Muscle layer of colon (tissue), 2 donors: ENCODE measurements at regions not wholly inside any gene's neighbourhood (a gene's known extent, or its start where the extent isn't known, plus 50 kb on each side); places are given as distances from the start of the nearest gene placed in this dataset.

Experiments used
- H3K27ac ChIP-seq: one replicate; pipeline ENCODE4 v1.7.0; 2013; ENCODE audit warnings: low read depth, mild to moderate bottlenecking, low read length, moderate library complexity
- H3K27me3 ChIP-seq, 2 donors: one replicate each; pipeline ENCODE4 v1.7.0; 2013; ENCODE audit warnings: low read length in 2 of 2, mild to moderate bottlenecking in 2 of 2; ENCODE audit not compliant: insufficient read depth in 2 of 2, control insufficient read depth in 1 of 2
- H3K36me3 ChIP-seq: one replicate; pipeline ENCODE4 v1.7.0; 2013; ENCODE audit warnings: mild to moderate bottlenecking, low read length; ENCODE audit not compliant: insufficient read depth
- H3K4me1 ChIP-seq: one replicate; pipeline ENCODE4 v1.7.0; 2013; ENCODE audit warnings: mild to moderate bottlenecking, low read length; ENCODE audit not compliant: insufficient read depth
- H3K4me3 ChIP-seq, 2 donors: one replicate each; pipeline ENCODE4 v1.7.0; 2013; ENCODE audit warnings: low read length in 2 of 2, low read depth in 1 of 2, mild to moderate bottlenecking in 1 of 2, moderate library complexity in 1 of 2
- H3K9ac ChIP-seq: one replicate; pipeline ENCODE4 v1.7.0; 2013; ENCODE audit warnings: low read length
- H3K9me3 ChIP-seq: one replicate; pipeline ENCODE4 v1.7.0; 2013; ENCODE audit warnings: mild to moderate bottlenecking, low read length
- donor health status: abdominal sarcoma.
- donor health status: Adenocarcinoma of cecum.

GRCh38 chr9:105176194-105176593, 68.3 kb upstream of the SLC44A1 start:
- Histone ChIP-seq H3K9ac (no peak overlapping the region), H3K4me3 (no peak overlapping the region), H3K36me3 (no peaks in the 10 kb centered on the region), H3K27me3 (no peaks in the 10 kb centered on the region), H3K27ac (no peak overlapping the region), H3K4me1 (no peaks in the 10 kb centered on the region), H3K9me3 (no peaks in the 10 kb centered on the region)

GRCh38 chr9:105178076-105178475, 66.4 kb upstream of the SLC44A1 start:
- H3K4me3 ChIP-seq, result no peak overlapping the region
- no peaks in the 10 kb centered on the region for H3K4me1 ChIP-seq
- no peaks in the 10 kb centered on the region for H3K36me3 ChIP-seq
- H3K27ac ChIP-seq, result no peak overlapping the region
- H3K9me3 ChIP-seq, result no peaks in the 10 kb centered on the region
- no peak overlapping the region for H3K9ac ChIP-seq
- H3K27me3 ChIP-seq, result no peaks in the 10 kb centered on the region

GRCh38 chr9:105187781-105188180, 56.7 kb upstream of the SLC44A1 start:
- peaks cover 3% of the 10 kb centered on the region for H3K4me1 ChIP-seq
- no peaks in the 10 kb centered on the region for H3K36me3 ChIP-seq
- no peak overlapping the region for H3K27ac ChIP-seq
- no peaks in the 10 kb centered on the region for H3K9me3 ChIP-seq
- no peak overlapping the region for H3K9ac ChIP-seq
- H3K27me3 ChIP-seq, result no peaks in the 10 kb centered on the region
- no peak overlapping the region for H3K4me3 ChIP-seq

GRCh38 chr9:105188746-105189145, 55.7 kb upstream of the SLC44A1 start:
- no peaks in the 10 kb centered on the region for H3K36me3 ChIP-seq
- no peak overlapping the region for H3K27ac ChIP-seq
- no peaks in the 10 kb centered on the region for H3K27me3 ChIP-seq
- H3K9me3 ChIP-seq, result no peaks in the 10 kb centered on the region
- H3K9ac ChIP-seq, result no peak overlapping the region
- no peak overlapping the region for H3K4me3 ChIP-seq
- H3K4me1 ChIP-seq, result peaks cover 6% of the 10 kb centered on the region

- no peak overlapping the region for H3K27ac ChIP-seq
- no peaks in the 10 kb centered on the region for H3K36me3 ChIP-seq
- H3K9me3 ChIP-seq, result no peaks in the 10 kb centered on the region
- no peak overlapping the region for H3K9ac ChIP-seq
- peaks cover 6% of the 10 kb centered on the region for H3K4me1 ChIP-seq
- no peak overlapping the region for H3K4me3 ChIP-seq
- no peaks in the 10 kb centered on the region for H3K27me3 ChIP-seq
Measured at GRCh38 chr9:105191508-105192121, 52.8 kb upstream of the SLC44A1 start.

- H3K9ac ChIP-seq, result no peak overlapping the region
- H3K27ac ChIP-seq, result no peak overlapping the region
- no peaks in the 10 kb centered on the region for H3K36me3 ChIP-seq
- peaks cover 6% of the 10 kb centered on the region for H3K4me1 ChIP-seq
- no peak overlapping the region for H3K4me3 ChIP-seq
- no peaks in the 10 kb centered on the region for H3K9me3 ChIP-seq
- no peaks in the 10 kb centered on the region for H3K27me3 ChIP-seq
Measured at GRCh38 chr9:105193560-105193959, 50.9 kb upstream of the SLC44A1 start.

GRCh38 chr9:105194234-105194633, 50.2 kb upstream of the SLC44A1 start:
- no peaks in the 10 kb centered on the region for H3K27me3 ChIP-seq
- no peaks in the 10 kb centered on the region for H3K36me3 ChIP-seq
- no peak overlapping the region for H3K9ac ChIP-seq
- H3K4me3 ChIP-seq, result no peak overlapping the region
- H3K27ac ChIP-seq, result no peak overlapping the region
- no peaks in the 10 kb centered on the region for H3K9me3 ChIP-seq
- H3K4me1 ChIP-seq, result peaks cover 6% of the 10 kb centered on the region
